NCI-H128 (cell line): ENCODE measurements at regions not wholly inside any gene's neighbourhood (a gene's known extent, or its start where the extent isn't known, plus 50 kb on each side); places are given as distances from the start of the nearest gene placed in this dataset.
"Not testable (repeated sequence)": the region's sequence is repeated elsewhere in the genome, so short reads cannot be mapped to it uniquely, and the experiment has no call there.

Experiments used
- DNase-seq: peaks from one replicate; lab custom pipeline; 2025; ENCODE audit not compliant: unreplicated experiment; lab: John Stamatoyannopoulos, UW

- no peak for DNase-seq
These were observed 105.5 kb upstream of the ASB18 start for GRCh38 chr2:236369661-236370062.

DNA sequence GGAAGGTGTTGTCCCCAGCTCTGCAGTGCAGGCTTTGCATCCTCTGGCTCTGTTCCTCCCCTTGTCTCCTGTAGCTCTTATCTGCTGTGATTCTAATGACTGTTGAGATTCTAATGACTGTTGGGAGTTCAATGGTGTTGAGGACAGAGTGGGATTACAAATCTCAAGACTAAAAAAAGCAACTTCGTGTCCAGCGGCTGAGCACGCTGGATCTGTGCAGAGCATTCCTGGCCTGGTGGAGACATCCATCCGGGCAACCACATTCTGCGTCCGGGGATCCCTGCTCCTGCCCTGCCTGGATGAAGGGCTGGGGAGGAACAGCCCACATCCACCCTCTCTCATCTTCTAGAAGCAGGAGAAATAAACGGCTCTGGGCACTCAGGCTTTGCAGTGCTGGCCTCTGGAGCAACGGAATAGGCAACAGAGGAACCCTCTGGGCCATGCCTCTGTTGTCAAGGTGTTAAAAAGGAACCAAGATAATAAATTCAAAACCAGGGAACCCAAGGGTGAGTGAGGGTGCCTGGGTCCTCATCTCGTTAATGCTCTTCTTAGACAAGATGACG lies 106.7 kb upstream of the ASB18 start:
- DNase-seq, result no peak

GRCh38 chr2:236375973-236376476 lies 111.8 kb upstream of the ASB18 start:
- DNase-seq, result no peak

- DNase-seq, result no peak
These were observed 112.5 kb upstream of the ASB18 start for GRCh38 chr2:236376566-236377244.

DNA sequence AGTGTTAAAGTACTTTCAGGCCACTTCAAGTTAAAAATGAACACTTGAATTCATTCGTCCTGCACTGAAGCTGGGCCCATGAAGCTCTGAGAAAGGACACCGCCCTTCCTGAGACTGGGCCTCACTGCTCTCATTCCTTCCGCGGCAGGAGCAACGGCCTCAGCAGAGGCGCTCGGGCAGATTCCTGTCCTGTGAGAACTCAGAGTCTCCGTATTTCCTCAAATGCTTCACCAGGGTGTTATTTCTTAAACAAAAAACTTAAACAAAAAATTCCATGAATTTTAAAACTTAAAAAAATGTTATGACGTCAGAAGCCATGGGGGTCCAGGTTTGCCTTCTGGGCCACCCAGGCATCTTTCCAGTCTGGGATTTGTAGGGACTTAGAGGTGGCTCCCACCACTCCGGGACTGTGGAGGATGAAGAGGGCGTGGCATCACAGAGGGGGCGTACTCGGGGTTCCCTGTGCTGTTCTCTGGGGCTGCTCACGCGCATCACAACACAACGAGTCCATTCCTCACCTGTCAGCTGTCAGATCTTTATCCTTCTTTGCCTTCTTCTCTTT lies 115.9 kb upstream of the ASB18 start:
- DNase-seq, result no peak

- DNase-seq, result not testable (repeated sequence)
These were observed 117.0 kb upstream of the ASB18 start for GRCh38 chr2:236381253-236381652.

GRCh38 chr2:236389284-236390216 lies 125.3 kb upstream of the ASB18 start:
- DNase-seq, result not testable (repeated sequence)

DNA sequence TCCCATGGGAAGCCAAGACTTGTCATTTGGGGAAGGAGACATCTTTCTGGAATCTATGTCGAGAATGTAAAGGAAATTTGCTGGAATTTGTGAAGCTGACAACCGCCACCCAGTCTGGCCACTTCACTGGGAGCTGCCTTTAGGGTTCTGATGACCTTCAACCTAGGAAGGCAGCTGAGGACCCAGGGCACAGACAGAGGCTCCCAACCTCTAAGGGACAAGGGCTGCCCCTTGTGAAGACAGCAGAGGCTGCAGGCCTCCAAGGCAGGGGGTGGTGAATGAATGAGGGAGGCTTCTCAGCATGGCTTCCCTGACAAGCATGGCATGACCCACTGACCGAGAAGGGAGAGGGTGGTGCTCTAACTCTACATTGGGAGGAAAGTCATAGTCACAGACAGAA lies 128.9 kb upstream of the ASB18 start:
- DNase-seq, result no peak

- no peak for DNase-seq
These were observed 129.4 kb upstream of the ASB18 start for GRCh38 chr2:236393581-236393980.

- no peak for DNase-seq
These were observed 130.4 kb upstream of the ASB18 start for GRCh38 chr2:236394571-236394970.

DNA sequence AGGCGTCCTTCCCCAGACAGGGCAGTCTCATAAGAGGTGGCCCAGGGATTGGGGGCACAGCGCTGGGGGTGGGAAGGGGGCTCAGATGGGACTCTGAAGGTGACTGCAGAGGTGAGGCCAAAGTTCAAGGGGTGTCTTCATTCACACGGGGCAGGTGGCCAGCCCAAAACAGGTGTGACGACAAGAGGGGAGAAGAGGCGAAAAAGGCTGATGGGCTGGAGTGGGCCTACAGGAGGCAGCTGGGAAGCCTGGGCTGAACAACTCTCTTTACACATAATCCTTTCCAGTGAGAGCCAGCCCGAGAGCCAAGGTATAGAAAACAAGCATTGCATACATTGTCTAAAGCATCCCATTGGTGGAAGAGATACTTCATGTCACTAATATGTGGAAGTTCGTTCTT lies 130.9 kb upstream of the ASB18 start:
- no peak for DNase-seq

DNA sequence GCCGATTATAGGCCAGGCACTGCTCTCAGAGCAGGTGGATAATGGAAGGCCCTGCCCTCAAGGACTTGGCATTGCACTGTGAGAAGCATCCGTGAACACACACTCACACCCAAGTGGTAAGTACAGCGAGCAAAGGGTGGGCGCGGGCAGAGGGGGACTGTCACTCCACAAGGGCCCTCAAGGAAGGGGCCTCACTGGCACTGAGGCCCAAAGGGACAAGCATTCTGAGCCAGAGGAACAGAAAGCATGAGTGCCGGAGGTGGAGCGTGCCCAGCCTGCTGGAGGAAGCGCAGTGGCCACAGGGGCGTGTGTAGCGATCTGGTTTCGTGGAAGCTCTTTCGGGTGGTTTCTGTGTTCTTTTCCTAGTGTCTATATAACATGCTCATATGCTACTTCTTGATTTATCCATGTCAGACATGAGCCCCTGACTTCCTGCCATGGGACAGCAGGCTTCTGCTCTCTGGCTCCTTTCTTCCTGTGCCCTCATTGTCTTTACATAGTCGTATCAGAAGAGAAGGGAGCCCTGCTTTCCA lies 132.7 kb upstream of the ASB18 start:
- DNase-seq, result no peak

GRCh38 chr2:236397681-236398080 lies 133.5 kb upstream of the ASB18 start:
- no peak for DNase-seq

GRCh38 chr2:236399409-236399808 lies 135.2 kb upstream of the ASB18 start:
- no peak for DNase-seq

DNA sequence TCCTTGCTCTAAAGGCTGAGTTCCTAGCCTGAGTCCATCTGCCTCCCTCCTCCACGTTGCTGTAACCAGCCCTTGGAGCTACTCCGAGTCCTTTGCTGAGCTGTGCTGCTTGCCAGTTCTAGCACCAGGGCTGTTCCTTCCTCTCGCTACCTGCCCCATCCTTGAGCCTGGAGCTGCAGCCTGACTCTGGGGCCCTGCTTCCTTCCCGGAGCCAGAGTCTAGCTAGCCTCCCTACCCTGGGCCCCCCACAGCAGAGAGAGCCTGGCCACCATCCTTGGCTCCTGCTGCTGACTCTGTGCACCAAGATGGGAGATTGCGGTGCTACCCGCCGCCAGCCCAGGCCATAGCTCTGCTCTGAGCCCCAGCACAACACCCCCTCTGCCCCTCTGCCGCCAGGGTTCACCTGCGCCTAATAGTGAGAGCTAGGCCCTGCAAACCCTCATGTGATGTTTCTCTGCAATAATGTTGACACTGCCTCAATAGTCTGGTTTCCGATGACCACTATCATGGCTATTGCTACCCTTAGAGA lies 135.9 kb upstream of the ASB18 start:
- DNase-seq, result no peak

GRCh38 chr2:236400594-236401360 lies 136.6 kb upstream of the ASB18 start:
- DNase-seq, result no peak

- no peak for DNase-seq
These were observed 138.0 kb upstream of the ASB18 start for GRCh38 chr2:236402033-236402790.

GRCh38 chr2:236403125-236403524 lies 138.9 kb upstream of the ASB18 start:
- no peak for DNase-seq

DNA sequence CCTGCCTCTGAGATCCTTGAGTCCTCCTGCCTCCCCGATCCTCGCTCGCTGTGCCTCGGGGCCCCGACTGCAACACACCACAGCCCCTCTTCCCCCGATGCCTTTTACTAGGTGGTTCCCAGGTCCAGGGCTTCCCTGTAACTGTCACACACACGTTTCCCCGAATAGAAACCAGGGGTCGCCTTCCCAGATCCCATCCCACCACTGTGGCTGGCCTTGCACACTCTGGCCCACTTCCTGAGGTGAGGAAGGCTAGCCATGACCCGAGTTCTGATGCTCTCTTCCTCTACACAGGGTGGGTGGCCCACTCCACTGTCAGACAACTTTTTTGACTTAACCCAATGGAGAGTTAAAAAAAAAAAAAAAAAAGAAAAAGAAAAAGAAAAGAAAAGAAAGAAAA lies 139.6 kb upstream of the ASB18 start:
- no peak for DNase-seq
